Heart right ventricle (tissue), 16 donors: ENCODE measurements at regions not wholly inside any gene's neighbourhood (a gene's known extent, or its start where the extent isn't known, plus 50 kb on each side); places are given as distances from the start of the nearest gene placed in this dataset.

Experiments
- ATAC-seq, 8 donors: fragments of 200-7000 bp; cut with Tn5 transposase; one replicate each; pipeline ENCODE4 v1.9.1; 2020; ENCODE audit warnings: mild to moderate bottlenecking in 8 of 8, moderate library complexity in 8 of 8, moderate number of reproducible peaks in 1 of 8
- DNase-seq, 2 donors: peaks; one replicate each; pipeline ENCODE4 v3.0.0-alpha.2; 2020
- H3K27ac ChIP-seq, 10 donors: fragments of 200-600 bp; sonication (generic) in 2 of 10; one replicate each; pipeline versions ENCODE4 v1.5.0 to v1.8.0; 2020 to 2022; ENCODE audit warnings: mild to moderate bottlenecking in 3 of 10
- H3K27me3 ChIP-seq, 7 donors: fragments of 200-600 bp; one replicate each; pipeline ENCODE4 v1.8.0; 2021 to 2022; ENCODE audit warnings: mild to moderate bottlenecking in 2 of 7
- H3K36me3 ChIP-seq, 9 donors: fragments of 200-600 bp; sonication (generic) in 1 of 9; one replicate each; pipeline versions ENCODE4 v1.5.0 to v1.8.0; 2020 to 2022; ENCODE audit warnings: mild to moderate bottlenecking in 2 of 9
- H3K4me1 ChIP-seq, 9 donors: fragments of 200-600 bp; sonication (generic) in 1 of 9; one replicate each; pipeline versions ENCODE4 v1.5.0 to v1.8.0; 2020 to 2022; ENCODE audit warnings: mild to moderate bottlenecking in 4 of 9
- H3K4me3 ChIP-seq, 10 donors: fragments of 200-600 bp; sonication (generic) in 2 of 10; one replicate each; pipeline versions ENCODE4 v1.5.0 to v1.8.0; 2020 to 2022; ENCODE audit warnings: mild to moderate bottlenecking in 7 of 10, moderate library complexity in 2 of 10
- H3K9me3 ChIP-seq, 11 donors: fragments of 200-600 bp in 10 of 11; sonication (generic) in 2 of 11; one replicate each; pipeline versions ENCODE4 v1.5.0 to v1.8.0; 2013 to 2022; ENCODE audit warnings: mild to moderate bottlenecking in 2 of 11, control low read depth in 1 of 11, moderate library complexity in 1 of 11
- WGBS, 2 donors: extraction: QIAGEN DNeasy Blood & Tissue Kit; methylation state at CpG; one replicate each; pipeline ENCODE4 v1.1.7; 2013; ENCODE audit warnings: inconsistent platforms in 1 of 2; 5-methylcytosine and 5-hydroxymethylcytosine counted together
- intact Hi-C, 10 donors: fragments of 100-400 bp; cut with DNase I; formaldehyde crosslinking; loops; one replicate each; pipeline versions ENCODE4 v1.11.1 to v1.14.2; 2022
- TF ChIP-seq, protein P1 (sequence below), 9 donors: fragments of 200-600 bp; sonication (generic) in 2 of 9; IDR thresholded peaks; one replicate each; pipeline versions ENCODE4 v1.5.0 to v1.8.0; 2021 to 2022; ENCODE audit warnings: antibody characterized with exemption in 9 of 9, mild to moderate bottlenecking in 5 of 9, moderate library complexity in 1 of 9
- donor health status: Arrhythmogenic right ventricular cardiomyopathy.
- donor health status: ischemic (EF 13 %, LVEDD 7.1; RV severe dilation, severe dysfunction).
- donor health status: healthy with polysubstance abuse.
- donor health status: DM: no; HTN: yes; CAD: no.
- donor health status: DM: no; HTN: no; CAD: no.
- donor health status: ischemic (EF 25% LVEDD 6.9; RV normal size, moderate dysfunction).
- donor health status: ischemic (EF 25% LVEDD 5.7; RV mildly dilated, moderate dysfunction).
- donor health status: healthy.
- donor health status: DM: yes; HTN: yes; CAD: no.
- donor health status: Ischemic cardiomyopathy.
- donor health status: ischemic (EF 35%, LVEDD 5.7; RV mildly dilated, moderate dysfunction).
- donor health status: nonischemic (EF 11% LVEDD 7.7; RV severe dilation, severe dysfunction).
- donor health status: DM: yes; HTN: yes; CAD: no.
- donor health status: PGD.
- donor health status: ischemic (EF 29% LVEDD 5.4; RV normal size, mild dysfunction).
- donor health status: nonischemic (EF 23%, LVEDD 6.1; RV moderate dilation, normal function).

DNA sequence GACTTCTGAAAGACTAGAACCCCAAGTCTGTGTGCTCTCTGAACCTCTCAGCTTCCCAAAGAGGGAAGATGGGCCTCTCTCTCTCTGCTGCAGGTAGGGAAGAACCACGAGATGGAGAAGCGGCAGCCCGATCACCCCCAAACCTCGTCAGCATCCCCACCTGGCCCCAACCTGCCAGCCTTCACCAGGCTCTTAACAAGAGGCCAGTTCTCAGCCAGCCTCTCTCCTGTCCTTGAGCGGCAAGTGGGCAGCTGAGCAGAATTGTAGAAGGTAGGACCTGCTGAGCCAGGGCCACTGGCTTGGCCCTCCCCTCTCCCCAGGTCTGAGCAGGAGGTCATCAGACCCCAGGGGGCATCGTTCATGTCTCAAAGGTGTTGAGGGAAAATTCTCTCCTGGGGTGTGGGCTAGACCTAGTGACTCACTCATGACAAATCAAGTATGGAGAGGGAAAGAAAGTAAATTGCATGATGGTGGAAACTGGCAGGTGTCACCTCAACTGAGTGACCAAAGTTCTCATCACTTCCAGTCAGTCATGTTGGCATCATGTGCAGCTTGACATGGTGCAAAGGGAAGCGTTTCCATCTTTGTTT, 92.0 kb upstream of the GPR26 start:
- no peak for DNase-seq
- H3K36me3 ChIP-seq: no peaks in the 10 kb centered on the region
- no peaks in the 10 kb centered on the region for H3K9me3 ChIP-seq
- 70 to 76% methylated on average over 7 of the region's 7 CpGs for WGBS, 2 donors
- intact Hi-C loops: no loop called here
- H3K27me3 ChIP-seq: peaks cover 0 to 72% (median 43%) of the 10 kb centered on the region in 7 donors
- TF ChIP-seq, protein P1, sequence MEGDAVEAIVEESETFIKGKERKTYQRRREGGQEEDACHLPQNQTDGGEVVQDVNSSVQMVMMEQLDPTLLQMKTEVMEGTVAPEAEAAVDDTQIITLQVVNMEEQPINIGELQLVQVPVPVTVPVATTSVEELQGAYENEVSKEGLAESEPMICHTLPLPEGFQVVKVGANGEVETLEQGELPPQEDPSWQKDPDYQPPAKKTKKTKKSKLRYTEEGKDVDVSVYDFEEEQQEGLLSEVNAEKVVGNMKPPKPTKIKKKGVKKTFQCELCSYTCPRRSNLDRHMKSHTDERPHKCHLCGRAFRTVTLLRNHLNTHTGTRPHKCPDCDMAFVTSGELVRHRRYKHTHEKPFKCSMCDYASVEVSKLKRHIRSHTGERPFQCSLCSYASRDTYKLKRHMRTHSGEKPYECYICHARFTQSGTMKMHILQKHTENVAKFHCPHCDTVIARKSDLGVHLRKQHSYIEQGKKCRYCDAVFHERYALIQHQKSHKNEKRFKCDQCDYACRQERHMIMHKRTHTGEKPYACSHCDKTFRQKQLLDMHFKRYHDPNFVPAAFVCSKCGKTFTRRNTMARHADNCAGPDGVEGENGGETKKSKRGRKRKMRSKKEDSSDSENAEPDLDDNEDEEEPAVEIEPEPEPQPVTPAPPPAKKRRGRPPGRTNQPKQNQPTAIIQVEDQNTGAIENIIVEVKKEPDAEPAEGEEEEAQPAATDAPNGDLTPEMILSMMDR (IDR thresholded peaks at IDR 0.05): no peak
- H3K4me3 ChIP-seq: no peak overlapping the region
- no peaks in the 10 kb centered on the region for H3K4me1 ChIP-seq
- ATAC-seq: no peak
- H3K27ac ChIP-seq: no peak overlapping the region

DNA sequence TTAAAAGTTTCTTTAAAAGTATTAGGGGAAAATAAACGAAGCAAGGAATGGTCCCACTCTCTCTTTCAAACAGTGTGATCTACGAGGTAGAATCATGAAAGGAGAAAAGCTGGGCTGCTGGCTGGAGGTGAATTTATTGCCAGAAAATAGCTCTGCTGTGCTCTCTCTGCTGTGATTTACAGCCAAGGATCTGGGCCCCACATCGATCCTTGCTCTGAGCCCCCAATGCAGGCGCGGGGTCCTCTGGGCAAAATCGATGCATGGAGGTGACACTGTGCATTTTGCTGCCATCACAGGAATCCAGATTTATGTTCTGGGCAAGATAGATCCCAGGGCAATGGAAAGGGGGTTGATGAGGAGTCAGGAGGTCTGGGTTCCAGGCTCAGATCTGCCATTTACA, 91.0 kb upstream of the GPR26 start:
- no peak for ATAC-seq
- Histone ChIP-seq H3K36me3 (no peaks in the 10 kb centered on the region), H3K4me1 (no peaks in the 10 kb centered on the region), H3K27ac (no peak overlapping the region), H3K4me3 (no peak overlapping the region), H3K27me3 (peaks cover 0 to 72% (median 45%) of the 10 kb centered on the region in 7 donors), H3K9me3 (no peaks in the 10 kb centered on the region)
- intact Hi-C loops: no loop called here
- WGBS, 2 donors: 65 to 84% methylated on average over 6 of the region's 6 CpGs
- no peak for DNase-seq
- TF ChIP-seq, protein P1 (IDR thresholded peaks at IDR 0.05): no peak

DNA sequence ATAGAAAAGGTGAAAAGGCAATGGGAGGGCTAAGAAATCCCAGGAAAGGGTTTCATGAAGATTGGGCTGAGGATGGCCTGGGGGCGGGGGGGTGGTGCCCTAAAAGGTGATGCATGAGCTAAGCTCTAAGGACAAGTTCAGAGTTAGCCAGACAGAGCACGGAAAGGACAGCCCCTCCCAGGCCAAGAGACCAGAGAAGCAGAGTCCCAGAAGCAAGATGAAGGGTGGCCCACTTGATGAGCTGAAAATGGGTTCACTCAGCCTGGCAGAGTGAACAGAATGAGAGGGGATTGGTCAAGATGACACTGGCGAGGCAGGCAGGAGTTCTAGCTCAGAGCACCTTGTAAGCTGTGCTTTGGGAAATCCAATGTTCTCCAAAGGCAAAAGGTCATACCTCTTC, 89.4 kb upstream of the GPR26 start:
- H3K4me3 ChIP-seq: no peak overlapping the region
- H3K27me3 ChIP-seq: peaks cover 0 to 70% (median 38%) of the 10 kb centered on the region in 7 donors
- DNase-seq (no peak), ATAC-seq (no peak)
- TF ChIP-seq, protein P1 (IDR thresholded peaks at IDR 0.05): no peak
- H3K27ac ChIP-seq: no peak overlapping the region
- no peaks in the 10 kb centered on the region for H3K9me3 ChIP-seq
- H3K4me1 ChIP-seq: no peaks in the 10 kb centered on the region
- intact Hi-C loops: no loop called here
- 62 to 76% methylated on average over 3 of the region's 3 CpGs for WGBS, 2 donors
- H3K36me3 ChIP-seq: no peaks in the 10 kb centered on the region

DNA sequence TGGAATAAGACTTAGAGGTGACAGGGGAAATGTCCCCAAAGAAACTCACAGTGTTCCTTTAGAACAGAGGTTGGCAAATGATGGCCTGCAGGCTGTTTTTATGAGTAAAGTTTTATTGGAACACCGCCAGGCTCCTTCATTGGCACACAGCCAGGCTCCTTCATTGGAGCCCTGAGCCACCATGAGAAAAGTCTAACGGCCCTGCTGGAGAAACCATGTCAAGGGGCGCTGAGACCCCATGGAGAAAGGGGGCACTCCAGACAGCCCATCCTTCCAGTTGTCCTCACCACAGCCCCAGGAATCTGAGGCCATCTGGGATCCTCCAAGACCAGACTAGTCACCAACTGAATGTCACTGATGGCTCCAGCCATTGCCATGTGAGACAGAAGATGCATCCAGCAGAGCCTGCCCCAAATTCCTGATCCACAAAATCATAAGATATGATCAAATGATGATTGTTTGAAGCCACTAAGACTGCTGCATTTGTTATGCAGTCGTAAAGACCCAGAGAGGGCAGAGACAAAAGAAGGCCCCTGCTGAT, 88.2 kb upstream of the GPR26 start:
- no peak overlapping the region for H3K27ac ChIP-seq
- peaks cover 0 to 76% (median 42%) of the 10 kb centered on the region in 7 donors for H3K27me3 ChIP-seq
- WGBS, 2 donors: 55 to 63% methylated on average over 4 of the region's 4 CpGs

More for the DNA sequence above, 88.2 kb upstream of the GPR26 start:
- no peak overlapping the region for H3K4me3 ChIP-seq
- no peak for DNase-seq
- H3K4me1 ChIP-seq: peaks cover 0 to 4% (median 0%) of the 10 kb centered on the region in 9 donors
- no peak for ATAC-seq
- intact Hi-C loops: no loop called here
- TF ChIP-seq, protein P1 (IDR thresholded peaks at IDR 0.05): no peak
- no peaks in the 10 kb centered on the region for H3K36me3 ChIP-seq
- no peaks in the 10 kb centered on the region for H3K9me3 ChIP-seq
